Activated T-helper 17 cell treated with anti-CD3 and anti-CD28 coated beads, Interleukin-2, amount 50 U/mL, for 72 hours (primary cell): ENCODE measurements at regions not wholly inside any gene's neighbourhood (a gene's known extent, or its start where the extent isn't known, plus 50 kb on each side); places are given as distances from the start of the nearest gene placed in this dataset.
A peak's percentile ranks its signal among the peaks of the same experiment; 100 is the strongest.

Experiments
- ATAC-seq: fragments of 150-1000 bp; cut with Tn5 transposase; replicated peaks from 2 replicates; pipeline ENCODE4 v1.10.0; 2021; ENCODE audit warnings: mild to moderate bottlenecking, moderate library complexity
- H3K27ac Mint-ChIP-seq: one replicate; pipeline ENCODE4 v1.8.0; 2022; ENCODE audit warnings: mixed read lengths
- H3K27me3 Mint-ChIP-seq: one replicate; pipeline ENCODE4 v1.8.0; 2022; ENCODE audit warnings: mixed read lengths
- H3K36me3 Mint-ChIP-seq: one replicate; pipeline ENCODE4 v1.8.0; 2022; ENCODE audit warnings: low read depth, mild to moderate bottlenecking, mixed read lengths
- H3K4me1 Mint-ChIP-seq: one replicate; pipeline ENCODE4 v1.8.0; 2022; ENCODE audit warnings: mixed read lengths
- H3K4me3 Mint-ChIP-seq: one replicate; pipeline ENCODE4 v1.8.0; 2022; ENCODE audit warnings: mild to moderate bottlenecking, mixed read lengths
- H3K9me3 Mint-ChIP-seq: one replicate; pipeline ENCODE4 v1.8.0; 2022; ENCODE audit warnings: mixed read lengths

GRCh38 chr2:61710711-61711110 is 143.1 kb downstream of the FAM161A start:
- peaks cover 5% of the 10 kb centered on the region for H3K4me1 Mint-ChIP-seq
- H3K4me3 Mint-ChIP-seq, result no peak overlapping the region
- no peaks in the 10 kb centered on the region for H3K27me3 Mint-ChIP-seq
- ATAC-seq, result no peak
- no peaks in the 10 kb centered on the region for H3K36me3 Mint-ChIP-seq
- H3K27ac Mint-ChIP-seq, result no peak overlapping the region
- H3K9me3 Mint-ChIP-seq, result no peaks in the 10 kb centered on the region

DNA sequence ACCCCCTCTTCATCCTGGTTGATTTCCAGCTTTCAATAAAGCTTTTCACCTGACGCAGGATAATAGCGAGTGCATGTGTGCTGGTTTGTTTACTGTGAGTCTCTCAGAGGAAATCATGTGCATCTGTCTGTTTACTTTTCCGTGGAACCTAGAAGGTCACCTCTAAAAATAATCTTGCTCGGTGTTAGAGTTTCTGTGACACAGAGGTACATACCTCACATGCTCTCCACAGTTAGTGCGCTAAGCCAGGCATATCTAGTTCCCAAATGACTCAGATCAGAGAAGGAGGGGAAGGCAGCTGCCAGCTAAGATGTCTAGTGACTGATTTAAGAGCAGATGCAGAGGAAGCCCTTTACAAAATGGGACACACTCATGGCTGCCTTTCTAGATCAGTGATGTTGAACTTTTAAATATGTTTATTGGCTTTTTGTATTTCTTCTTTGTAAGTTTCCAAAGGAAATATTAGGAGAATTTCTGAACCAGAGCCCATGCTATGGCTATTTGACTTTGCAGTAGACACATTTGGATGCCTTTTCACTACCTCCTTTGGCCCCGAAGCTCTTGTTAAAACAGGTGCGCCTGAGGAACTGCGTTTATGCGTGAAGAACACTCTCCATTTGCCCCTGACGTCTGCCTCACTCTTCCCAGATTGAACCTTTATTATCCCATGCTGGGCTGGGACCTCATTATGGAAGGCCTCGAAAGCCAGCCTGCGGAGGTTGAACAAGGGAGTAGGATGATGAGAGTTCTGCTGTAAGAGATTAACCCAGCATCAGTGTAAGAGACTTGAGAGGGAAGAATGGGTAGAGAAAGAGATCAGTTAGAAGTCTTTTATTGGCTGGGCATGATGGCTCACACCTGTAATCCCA is 145.6 kb downstream of the FAM161A start:
- Mint-ChIP-seq H3K27me3 (no peaks in the 10 kb centered on the region), H3K27ac (no peak overlapping the region), H3K36me3 (no peaks in the 10 kb centered on the region), H3K4me3 (no peak overlapping the region), H3K9me3 (no peaks in the 10 kb centered on the region), H3K4me1 (peaks cover 5% of the 10 kb centered on the region)
- ATAC-seq, result peak; percentile 99

GRCh38 chr2:61705625-61706024 is 148.2 kb downstream of the FAM161A start:
- no peaks in the 10 kb centered on the region for H3K36me3 Mint-ChIP-seq
- no peak overlapping the region for H3K4me3 Mint-ChIP-seq
- peaks cover under 1% of the 10 kb centered on the region for H3K27me3 Mint-ChIP-seq
- ATAC-seq, result no peak
- H3K9me3 Mint-ChIP-seq, result no peaks in the 10 kb centered on the region
- H3K27ac Mint-ChIP-seq, result no peak overlapping the region
- peaks cover 5% of the 10 kb centered on the region for H3K4me1 Mint-ChIP-seq

GRCh38 chr2:61704364-61704763 is 149.5 kb downstream of the FAM161A start:
- ATAC-seq, result no peak
- Mint-ChIP-seq H3K36me3 (no peaks in the 10 kb centered on the region), H3K9me3 (no peaks in the 10 kb centered on the region), H3K27me3 (peaks cover 3% of the 10 kb centered on the region), H3K4me3 (no peak overlapping the region), H3K4me1 (peaks cover 5% of the 10 kb centered on the region), H3K27ac (no peak overlapping the region)

DNA sequence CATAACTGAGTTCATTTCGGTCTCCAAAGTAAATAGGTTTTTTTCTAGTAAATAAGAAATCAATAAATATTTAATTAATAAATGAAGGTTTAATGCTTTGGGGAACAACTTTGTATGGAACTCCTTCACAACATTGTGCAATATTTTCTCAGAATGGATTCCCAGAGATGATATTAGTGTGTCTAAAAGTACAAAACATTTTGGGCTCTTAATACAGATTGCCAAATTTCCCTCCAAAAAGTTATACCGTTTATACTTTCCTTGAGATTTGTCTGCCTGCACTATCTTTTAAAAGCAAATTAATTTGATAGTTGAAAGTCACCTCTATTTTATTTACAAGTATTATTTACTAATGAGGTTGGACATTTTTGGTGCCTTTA is 151.8 kb downstream of the FAM161A start:
- ATAC-seq, result no peak
- no peak overlapping the region for H3K27ac Mint-ChIP-seq

GRCh38 chr2:61700464-61700863 is 153.4 kb downstream of the FAM161A start:
- Mint-ChIP-seq H3K4me3 (no peak overlapping the region), H3K27me3 (peaks cover 3% of the 10 kb centered on the region), H3K36me3 (no peaks in the 10 kb centered on the region), H3K27ac (no peak overlapping the region), H3K9me3 (no peaks in the 10 kb centered on the region), H3K4me1 (no peaks in the 10 kb centered on the region)
- ATAC-seq, result no peak

More for the DNA sequence above, 151.8 kb downstream of the FAM161A start:
- H3K4me3 Mint-ChIP-seq, result no peak overlapping the region
- no peaks in the 10 kb centered on the region for H3K9me3 Mint-ChIP-seq
- no peaks in the 10 kb centered on the region for H3K36me3 Mint-ChIP-seq
- H3K4me1 Mint-ChIP-seq, result no peaks in the 10 kb centered on the region
- peaks cover 3% of the 10 kb centered on the region for H3K27me3 Mint-ChIP-seq

GRCh38 chr2:61694312-61695274 is 156.4 kb upstream of the XPO1 start:
- H3K27ac Mint-ChIP-seq, result peak overlapping the region; percentile 94
- H3K36me3 Mint-ChIP-seq, result no peaks in the 10 kb centered on the region
- H3K4me1 Mint-ChIP-seq, result peaks cover 4% of the 10 kb centered on the region
- H3K27me3 Mint-ChIP-seq, result no peaks in the 10 kb centered on the region
- no peaks in the 10 kb centered on the region for H3K9me3 Mint-ChIP-seq
- H3K4me3 Mint-ChIP-seq, result peak overlapping the region; percentile 93
- peak; percentile 98 for ATAC-seq

- peak overlapping the region; percentile 94 for H3K27ac Mint-ChIP-seq
- H3K36me3 Mint-ChIP-seq, result no peaks in the 10 kb centered on the region
- H3K4me3 Mint-ChIP-seq, result peak overlapping the region; percentile 93
- no peaks in the 10 kb centered on the region for H3K27me3 Mint-ChIP-seq
- H3K9me3 Mint-ChIP-seq, result no peaks in the 10 kb centered on the region
- ATAC-seq, result no peak
- H3K4me1 Mint-ChIP-seq, result peaks cover 4% of the 10 kb centered on the region
Measured at GRCh38 chr2:61693744-61694143, 155.6 kb upstream of the XPO1 start.

- no peaks in the 10 kb centered on the region for H3K36me3 Mint-ChIP-seq
- no peak for ATAC-seq
- H3K27me3 Mint-ChIP-seq, result no peaks in the 10 kb centered on the region
- no peak overlapping the region for H3K27ac Mint-ChIP-seq
- no peaks in the 10 kb centered on the region for H3K9me3 Mint-ChIP-seq
- peaks cover 4% of the 10 kb centered on the region for H3K4me1 Mint-ChIP-seq
- H3K4me3 Mint-ChIP-seq, result no peak overlapping the region
Measured at GRCh38 chr2:61690078-61690596, 152.0 kb upstream of the XPO1 start.

- ATAC-seq, result no peak
- Mint-ChIP-seq H3K27me3 (no peaks in the 10 kb centered on the region), H3K36me3 (no peaks in the 10 kb centered on the region), H3K4me3 (no peak overlapping the region), H3K4me1 (peaks cover 4% of the 10 kb centered on the region), H3K9me3 (no peaks in the 10 kb centered on the region), H3K27ac (no peak overlapping the region)
Measured at GRCh38 chr2:61689568-61689967, 151.4 kb upstream of the XPO1 start.

- no peaks in the 10 kb centered on the region for H3K9me3 Mint-ChIP-seq
- no peaks in the 10 kb centered on the region for H3K36me3 Mint-ChIP-seq
- H3K4me3 Mint-ChIP-seq, result no peak overlapping the region
- ATAC-seq, result no peak
- peaks cover 3% of the 10 kb centered on the region for H3K4me1 Mint-ChIP-seq
- no peak overlapping the region for H3K27ac Mint-ChIP-seq
- no peaks in the 10 kb centered on the region for H3K27me3 Mint-ChIP-seq
Measured at GRCh38 chr2:61688369-61689334, 150.5 kb upstream of the XPO1 start.

- Mint-ChIP-seq H3K9me3 (peaks cover 7% of the 10 kb centered on the region), H3K4me1 (no peaks in the 10 kb centered on the region), H3K4me3 (no peak overlapping the region), H3K27me3 (no peaks in the 10 kb centered on the region), H3K36me3 (no peaks in the 10 kb centered on the region), H3K27ac (no peak overlapping the region)
- ATAC-seq, result no peak
Measured at GRCh38 chr2:61679096-61679495, 140.9 kb upstream of the XPO1 start.

DNA sequence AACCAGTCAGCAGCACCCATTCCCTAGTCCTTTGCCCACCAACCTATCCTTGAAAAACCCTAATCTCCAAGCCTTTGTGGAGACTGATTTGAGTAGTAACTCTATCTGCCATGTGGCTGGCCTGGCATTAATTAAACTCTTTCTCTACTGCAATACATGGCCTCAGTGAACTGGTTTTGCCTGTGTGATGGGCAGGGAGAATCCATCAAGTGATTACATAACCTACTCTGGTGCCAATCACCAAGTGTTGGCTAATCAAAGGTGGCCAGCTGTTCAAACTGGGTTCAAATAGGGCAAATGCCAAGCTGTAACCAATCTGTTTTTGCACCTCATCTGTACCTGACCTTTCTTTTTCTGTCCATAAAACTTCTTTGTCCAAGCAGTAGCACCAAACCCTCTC is 139.8 kb upstream of the XPO1 start:
- no peak for ATAC-seq
- Mint-ChIP-seq H3K36me3 (no peaks in the 10 kb centered on the region), H3K9me3 (peaks cover 7% of the 10 kb centered on the region), H3K27ac (no peak overlapping the region), H3K4me1 (no peaks in the 10 kb centered on the region), H3K4me3 (no peak overlapping the region), H3K27me3 (no peaks in the 10 kb centered on the region)

DNA sequence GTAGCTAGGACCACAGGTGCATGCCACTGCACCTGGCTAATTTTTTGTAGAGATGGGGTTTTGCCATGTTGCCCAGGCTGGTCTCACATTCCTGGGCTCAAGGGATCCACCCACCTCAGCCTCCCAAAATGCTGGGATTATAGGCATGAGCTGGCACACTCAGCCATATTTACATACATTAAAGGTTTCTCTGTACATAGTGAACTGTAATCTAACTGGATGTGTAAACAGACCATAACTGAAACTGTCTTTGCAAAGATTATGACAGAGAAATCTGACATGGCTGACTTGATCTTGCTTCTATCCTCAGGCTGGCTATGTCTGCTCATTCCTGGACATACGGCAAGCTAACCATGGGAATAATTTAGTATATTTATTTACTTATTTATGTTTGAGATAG is 139.2 kb upstream of the XPO1 start:
- H3K4me3 Mint-ChIP-seq, result no peak overlapping the region
- H3K36me3 Mint-ChIP-seq, result no peaks in the 10 kb centered on the region
- peaks cover 7% of the 10 kb centered on the region for H3K9me3 Mint-ChIP-seq
- H3K4me1 Mint-ChIP-seq, result no peaks in the 10 kb centered on the region
- no peak overlapping the region for H3K27ac Mint-ChIP-seq
- no peak for ATAC-seq
- no peaks in the 10 kb centered on the region for H3K27me3 Mint-ChIP-seq
